Endothelial cell of umbilical vein (primary cell): ENCODE measurements at regions not wholly inside any gene's neighbourhood (a gene's known extent, or its start where the extent isn't known, plus 50 kb on each side); places are given as distances from the start of the nearest gene placed in this dataset.

Experiments used
- BruUV-seq: library from RNA; stranded (reverse); fragments of 400-500 nt; replicated peaks from 2 replicates; lab custom pipeline; 2021; lab: Mats Ljungman, UMichigan
- CTCF ChIA-PET: fragments of 300-600, 350-600 bp; sonication (Branson Sonifier 250); formaldehyde crosslinking; loops from one replicate; lab custom pipeline; 2021; ENCODE audit warnings: antibody characterized with exemption, inconsistent platforms; lab: Charles Lee
- POLR2A ChIA-PET: fragments of 300-600, 350-600 bp; sonication (Branson Sonifier 250); formaldehyde crosslinking; loops from one replicate; lab custom pipeline; 2021; ENCODE audit warnings: antibody characterized with exemption, inconsistent platforms; lab: Charles Lee
- DNase-seq: peaks from one replicate; pipeline ENCODE4 v3.0.0-alpha.2; 2011; ENCODE audit warnings: low read depth, low spot score
- FAIRE-seq: peaks from 2 replicates; lab custom pipeline; 2011; peaks lifted over from hg19 to GRCh38; lab: Jason Lieb, UNC
- H2AFZ ChIP-seq: 2 replicates; pipeline ENCODE4 v1.6.0; 2012; ENCODE audit warnings: low read depth, low read length, control low read depth, inconsistent platforms
- H3K27ac ChIP-seq: 2 replicates; pipeline ENCODE4 v1.5.1; 2011; ENCODE audit warnings: low read depth, mild to moderate bottlenecking, control low read depth, low read length, moderate library complexity; ENCODE audit not compliant: insufficient read depth
- H3K27me3 ChIP-seq, 2 experiments: 2 replicates each; pipeline versions ENCODE4 v1.6.0 to v1.6.1; 2011; ENCODE audit warnings: low read length in 2 of 2, mixed read lengths in 1 of 2; ENCODE audit not compliant: control insufficient read depth in 2 of 2, insufficient read depth in 2 of 2
- H3K36me3 ChIP-seq, 2 experiments: 2 replicates in 1 of 2; 3 replicates in 1 of 2; pipeline ENCODE4 v1.5.1; 2011; ENCODE audit warnings: low read length in 2 of 2, mild to moderate bottlenecking in 1 of 2, moderate library complexity in 1 of 2; ENCODE audit not compliant: control insufficient read depth in 2 of 2, insufficient read depth in 2 of 2; ENCODE audit errors: extremely low read depth in 1 of 2
- H3K4me1 ChIP-seq: 3 replicates; pipeline ENCODE4 v1.5.1; 2011; ENCODE audit warnings: mild to moderate bottlenecking, low read length; ENCODE audit not compliant: control insufficient read depth, insufficient read depth; ENCODE audit errors: extremely low read depth
- H3K4me2 ChIP-seq: 2 replicates; pipeline ENCODE4 v1.6.1; 2011; ENCODE audit warnings: low read length, control low read depth, mixed read lengths; ENCODE audit not compliant: insufficient read depth
- H3K4me3 ChIP-seq, 3 experiments: fragments of 200-600 bp in 1 of 3; sonication (generic), shearing (Covaris generic) in 1 of 3; replicated peaks in 1 of 3; 2 replicates each; pipeline ENCODE4 v1.5.1; 2011 to 2016; ENCODE audit warnings: control low read depth in 3 of 3, low read length in 3 of 3, mild to moderate bottlenecking in 2 of 3, inconsistent platforms in 1 of 3, low read depth in 1 of 3, moderate library complexity in 1 of 3; ENCODE audit not compliant: insufficient read depth in 1 of 3
- H3K79me2 ChIP-seq: 2 replicates; pipeline ENCODE4 v1.6.0; 2012; ENCODE audit warnings: low read length, inconsistent platforms; ENCODE audit not compliant: control insufficient read depth, insufficient read depth
- H3K9ac ChIP-seq: replicated peaks from 2 replicates; pipeline ENCODE3; 2011; ENCODE audit warnings: low read length, control low read depth; ENCODE audit not compliant: insufficient read depth; ENCODE audit errors: extremely low read depth
- H3K9me1 ChIP-seq: replicated peaks from 3 replicates; pipeline ENCODE4 v1.6.0; 2011; ENCODE audit warnings: mild to moderate bottlenecking, low read length; ENCODE audit not compliant: control insufficient read depth, insufficient read depth; ENCODE audit errors: extremely low read depth
- H3K9me3 ChIP-seq: replicated peaks from 2 replicates; pipeline ENCODE4 v1.5.1; 2012; ENCODE audit warnings: low read length, inconsistent platforms; ENCODE audit not compliant: control insufficient read depth, insufficient read depth
- H4K20me1 ChIP-seq: replicated peaks from 2 replicates; pipeline ENCODE3; 2011; ENCODE audit warnings: mild to moderate bottlenecking, low read length; ENCODE audit not compliant: control insufficient read depth, insufficient read depth; ENCODE audit errors: extremely low read depth
- EZH2 ChIP-seq: IDR thresholded peaks from 2 replicates; pipeline ENCODE4 v1.6.1; 2012; ENCODE audit warnings: borderline replicate concordance, low read depth, mild to moderate bottlenecking, moderate library complexity, low read length, inconsistent platforms; ENCODE audit not compliant: severe bottlenecking
- GATA2 ChIP-seq: IDR thresholded peaks from 2 replicates; pipeline ENCODE4 v1.7.0; 2011; ENCODE audit warnings: low read depth, mild to moderate bottlenecking, moderate library complexity, mixed read lengths, low read length; ENCODE audit not compliant: insufficient read length, insufficient read depth
- JUN ChIP-seq: IDR thresholded peaks from 2 replicates; pipeline ENCODE4 v1.6.1; 2011; ENCODE audit warnings: borderline replicate concordance, low read depth; ENCODE audit not compliant: insufficient read length, insufficient read depth
- dilution Hi-C: fragments of 300-500 bp; cut with MboI; formaldehyde crosslinking; loops from one replicate; pipeline ENCODE4 v1.15.0; 2019; ENCODE audit warnings: low sequenced_read_pairs; ENCODE audit not compliant: extremely low pct_ligation_motif_present
- intact Hi-C: fragments of 100-400 bp; cut with micrococcal nuclease; formaldehyde crosslinking; loops from one replicate; pipeline ENCODE4 v1.10.0; 2022
- TF ChIP-seq, protein P1 (sequence below): IDR thresholded peaks from 2 replicates; pipeline ENCODE4 v1.6.1; 2011; ENCODE audit not compliant: insufficient read depth, insufficient read length

GRCh38 chr16:14350626-14351025 lies 279.4 kb downstream of the PARN start:
- Histone ChIP-seq H3K4me3 (no peak overlapping the region), H3K36me3 (no peaks in the 10 kb centered on the region), H3K4me1 (no peaks in the 10 kb centered on the region), H4K20me1 (no peaks in the 10 kb centered on the region), H3K27ac (no peak overlapping the region), H3K79me2 (no peaks in the 10 kb centered on the region), H3K9me1 (no peaks in the 10 kb centered on the region), H3K9me3 (no peaks in the 10 kb centered on the region), H3K27me3 (no peaks in the 10 kb centered on the region), H2AFZ (no peak overlapping the region), H3K4me2 (no peak overlapping the region), H3K9ac (no peak overlapping the region)
- FAIRE-seq: no peak
- TF ChIP-seq EZH2 (no peak), GATA2 (no peak), JUN (no peak)
- TF ChIP-seq, protein P1, sequence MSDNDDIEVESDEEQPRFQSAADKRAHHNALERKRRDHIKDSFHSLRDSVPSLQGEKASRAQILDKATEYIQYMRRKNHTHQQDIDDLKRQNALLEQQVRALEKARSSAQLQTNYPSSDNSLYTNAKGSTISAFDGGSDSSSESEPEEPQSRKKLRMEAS: no peak
- intact Hi-C loops (no loop called here), dilution Hi-C loops (no loop called here)
- POLR2A ChIA-PET: no interaction called here
- no peak for DNase-seq
- CTCF ChIA-PET: no interaction called here
- no TSS peak for BruUV-seq

DNA sequence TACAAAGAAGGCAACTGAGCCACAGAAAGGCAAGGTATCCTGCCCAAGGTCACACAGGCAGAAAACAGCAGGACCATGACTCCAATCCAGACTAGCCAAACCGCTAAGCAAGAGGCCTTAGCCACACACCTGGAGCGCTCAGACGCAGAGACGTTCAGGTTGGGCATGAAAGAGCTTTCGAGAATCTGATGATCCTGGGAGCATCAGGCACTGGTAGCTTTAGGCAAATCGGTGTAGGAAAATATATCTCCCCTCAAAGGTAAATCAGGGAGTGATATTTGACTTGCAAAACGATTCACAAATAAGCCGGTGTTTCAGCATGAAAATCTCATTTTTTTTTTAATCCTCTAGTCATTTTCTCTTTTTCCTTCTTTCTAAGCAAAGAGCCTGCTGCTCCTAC lies 279.0 kb downstream of the MRTFB start:
- Histone ChIP-seq H2AFZ (no peak overlapping the region), H3K9me1 (no peaks in the 10 kb centered on the region), H4K20me1 (no peaks in the 10 kb centered on the region), H3K36me3 (no peaks in the 10 kb centered on the region), H3K4me2 (no peak overlapping the region), H3K9me3 (no peaks in the 10 kb centered on the region), H3K9ac (no peak overlapping the region), H3K4me1 (no peaks in the 10 kb centered on the region), H3K4me3 (no peak overlapping the region), H3K79me2 (no peaks in the 10 kb centered on the region), H3K27ac (no peak overlapping the region), H3K27me3 (no peaks in the 10 kb centered on the region)
- TF ChIP-seq GATA2: no peak
- POLR2A ChIA-PET: no interaction called here
- BruUV-seq: no TSS peak
- CTCF ChIA-PET: no interaction called here
- DNase-seq: no peak
- dilution Hi-C loops (no loop called here), intact Hi-C loops (no loop called here)
- no peak for FAIRE-seq
